SK-N-SH treated with all-trans-retinoic acid at 6 μM for 48 hours (cell line): ENCODE measurements at regions not wholly inside any gene's neighbourhood (a gene's known extent, or its start where the extent isn't known, plus 50 kb on each side); places are given as distances from the start of the nearest gene placed in this dataset.

Source experiments
- ATAC-seq: fragments of 200-7000 bp; cut with Tn5 transposase; 3 replicates; pipeline ENCODE4 v1.9.1; 2020; ENCODE audit warnings: mild to moderate bottlenecking, moderate library complexity
- ARNTL ChIP-seq: fragments of 450-650 bp; formaldehyde crosslinking; IDR thresholded peaks from 2 replicates; pipeline ENCODE4 v1.5.0; 2020; ENCODE audit warnings: low read depth, mild to moderate bottlenecking, moderate library complexity, borderline replicate concordance
- BACH2 ChIP-seq: fragments of 250-450 bp; sonication (Bioruptor Pico); IDR thresholded peaks from 2 replicates; pipeline ENCODE4 v1.9.0; 2021; ENCODE audit warnings: mild to moderate bottlenecking, borderline replicate concordance
- CREB5 ChIP-seq: fragments of 250-450 bp; sonication (Bioruptor Pico); IDR thresholded peaks from 2 replicates; pipeline ENCODE4 v1.5.1; 2020; ENCODE audit warnings: low read depth, mild to moderate bottlenecking, moderate library complexity
- CSDC2 ChIP-seq: fragments of 250-450 bp; sonication (Bioruptor Pico); IDR thresholded peaks from 2 replicates; pipeline ENCODE4 v1.5.0; 2020; ENCODE audit warnings: mild to moderate bottlenecking, moderate library complexity
- CSRNP3 ChIP-seq: fragments of 250-450 bp; sonication (Bioruptor Pico); IDR thresholded peaks from 2 replicates; pipeline ENCODE4 v1.5.1; 2021; ENCODE audit warnings: mild to moderate bottlenecking, moderate library complexity
- ESRRG ChIP-seq: fragments of 250-450 bp; sonication (Bioruptor Pico); IDR thresholded peaks from 2 replicates; pipeline ENCODE4 v1.6.1; 2021; ENCODE audit warnings: mild to moderate bottlenecking
- GLIS3 ChIP-seq: fragments of 250-450 bp; sonication (Bioruptor Pico); IDR thresholded peaks from 2 replicates; pipeline ENCODE4 v1.5.0; 2020; ENCODE audit warnings: mild to moderate bottlenecking, moderate library complexity
- ISL1 ChIP-seq: fragments of 250-450 bp; sonication (Bioruptor Pico); IDR thresholded peaks from 2 replicates; pipeline ENCODE4 v2.1.2; 2022; ENCODE audit warnings: mild to moderate bottlenecking, moderate library complexity
- OSR1 ChIP-seq: fragments of 250-450 bp; sonication (Bioruptor Pico); IDR thresholded peaks from 2 replicates; pipeline ENCODE4 v1.8.0; 2022; ENCODE audit warnings: moderate library complexity, mild to moderate bottlenecking, inconsistent platforms
- PPARA ChIP-seq: fragments of 250-450 bp; sonication (Bioruptor Pico); IDR thresholded peaks from 2 replicates; pipeline ENCODE4 v1.5.0; 2020; ENCODE audit warnings: mild to moderate bottlenecking, borderline replicate concordance
- RARB ChIP-seq: fragments of 250-450 bp; sonication (Bioruptor Pico); IDR thresholded peaks from 2 replicates; pipeline ENCODE4 v1.8.0; 2021; ENCODE audit warnings: mild to moderate bottlenecking, moderate library complexity
- SNAI2 ChIP-seq: fragments of 250-450 bp; sonication (Bioruptor Pico); IDR thresholded peaks from 2 replicates; pipeline ENCODE4 v1.5.0; 2020; ENCODE audit warnings: mild to moderate bottlenecking, moderate library complexity
- TCF4 ChIP-seq: fragments of 250-450 bp; sonication (Bioruptor Pico); IDR thresholded peaks from 2 replicates; pipeline ENCODE4 v1.8.0; 2021; ENCODE audit warnings: mild to moderate bottlenecking, moderate library complexity, borderline replicate concordance
- TOX ChIP-seq: fragments of 250-450 bp; sonication (Bioruptor Pico); IDR thresholded peaks from 2 replicates; pipeline ENCODE4 v1.8.0; 2021; ENCODE audit warnings: mild to moderate bottlenecking, moderate library complexity, borderline replicate concordance
- ZC3H10 ChIP-seq: fragments of 250-450 bp; sonication (Bioruptor Pico); IDR thresholded peaks from 2 replicates; pipeline ENCODE4 v1.5.1; 2021; ENCODE audit warnings: mild to moderate bottlenecking, moderate library complexity
- ZFP3 ChIP-seq: fragments of 250-450 bp; sonication (Bioruptor Pico); IDR thresholded peaks from 2 replicates; pipeline ENCODE4 v1.5.0; 2020; ENCODE audit warnings: mild to moderate bottlenecking, moderate library complexity
- ZFP30 ChIP-seq: fragments of 450-650 bp; formaldehyde crosslinking; IDR thresholded peaks from 2 replicates; pipeline ENCODE4 v1.5.0; 2022; ENCODE audit warnings: mild to moderate bottlenecking, moderate library complexity
- ZNF565 ChIP-seq: fragments of 450-650 bp; formaldehyde crosslinking; conservative IDR thresholded peaks from 2 replicates; pipeline ENCODE4 v1.5.0; 2020; ENCODE audit warnings: low read depth, mild to moderate bottlenecking, moderate library complexity
- ZNF70 ChIP-seq: fragments of 450-650 bp; formaldehyde crosslinking; IDR thresholded peaks from 2 replicates; pipeline ENCODE4 v1.5.0; 2020; ENCODE audit warnings: mild to moderate bottlenecking, moderate library complexity
- ZNF8 ChIP-seq: fragments of 450-650 bp; formaldehyde crosslinking; IDR thresholded peaks from 2 replicates; pipeline ENCODE4 v1.5.0; 2020; ENCODE audit warnings: mild to moderate bottlenecking, moderate library complexity
- TF ChIP-seq, protein P1 (sequence below): fragments of 250-450 bp; sonication (Bioruptor Pico); IDR thresholded peaks from 2 replicates; pipeline ENCODE4 v1.8.0; 2021; ENCODE audit warnings: low read depth, mild to moderate bottlenecking, moderate library complexity, borderline replicate concordance
- TF ChIP-seq, protein P2 (sequence below): fragments of 250-450 bp; sonication (Bioruptor Pico); IDR thresholded peaks from 2 replicates; pipeline ENCODE4 v1.5.0; 2020; ENCODE audit warnings: mild to moderate bottlenecking, moderate library complexity
- TF ChIP-seq, protein P3 (sequence below): fragments of 250-450 bp; sonication (Bioruptor Pico); IDR thresholded peaks from 2 replicates; pipeline ENCODE4 v1.8.0; 2020; ENCODE audit warnings: mild to moderate bottlenecking, moderate library complexity, borderline replicate concordance

- TF ChIP-seq ZC3H10 (CRISPR knock-in tag): no peak
- TF ChIP-seq TOX: no peak
- TF ChIP-seq GLIS3: no peak
- no peak for TF ChIP-seq BACH2 (CRISPR knock-in tag)
- no peak for TF ChIP-seq ZFP30 (CRISPR knock-in tag)
- TF ChIP-seq, protein P1, sequence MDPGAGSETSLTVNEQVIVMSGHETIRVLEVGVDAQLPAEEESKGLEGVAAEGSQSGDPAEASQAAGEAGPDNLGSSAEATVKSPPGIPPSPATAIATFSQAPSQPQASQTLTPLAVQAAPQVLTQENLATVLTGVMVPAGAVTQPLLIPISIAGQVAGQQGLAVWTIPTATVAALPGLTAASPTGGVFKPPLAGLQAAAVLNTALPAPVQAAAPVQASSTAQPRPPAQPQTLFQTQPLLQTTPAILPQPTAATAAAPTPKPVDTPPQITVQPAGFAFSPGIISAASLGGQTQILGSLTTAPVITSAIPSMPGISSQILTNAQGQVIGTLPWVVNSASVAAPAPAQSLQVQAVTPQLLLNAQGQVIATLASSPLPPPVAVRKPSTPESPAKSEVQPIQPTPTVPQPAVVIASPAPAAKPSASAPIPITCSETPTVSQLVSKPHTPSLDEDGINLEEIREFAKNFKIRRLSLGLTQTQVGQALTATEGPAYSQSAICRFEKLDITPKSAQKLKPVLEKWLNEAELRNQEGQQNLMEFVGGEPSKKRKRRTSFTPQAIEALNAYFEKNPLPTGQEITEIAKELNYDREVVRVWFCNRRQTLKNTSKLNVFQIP (CRISPR knock-in tag): no peak
- no peak for TF ChIP-seq ZFP3
- TF ChIP-seq CSRNP3 (CRISPR knock-in tag): no peak
- TF ChIP-seq ZNF565: no peak
- TF ChIP-seq SNAI2 (CRISPR knock-in tag): no peak
- no peak for TF ChIP-seq ZNF8
- no peak for TF ChIP-seq OSR1 (CRISPR knock-in tag)
- no peak for TF ChIP-seq PPARA (CRISPR knock-in tag)
- TF ChIP-seq ISL1 (CRISPR knock-in tag): no peak
- TF ChIP-seq ARNTL (CRISPR knock-in tag): no peak
- TF ChIP-seq CREB5 (CRISPR knock-in tag): no peak
- no peak for TF ChIP-seq TCF4 (CRISPR knock-in tag)
- no peak for TF ChIP-seq RARB (CRISPR knock-in tag)
- TF ChIP-seq CSDC2: no peak
- no peak for ATAC-seq
Observed at GRCh38 chr2:126385983-126386382, 270.0 kb upstream of the GYPC start.

- TF ChIP-seq SNAI2 (CRISPR knock-in tag): no peak
- no peak for TF ChIP-seq OSR1 (CRISPR knock-in tag)
- TF ChIP-seq ZNF8: no peak
- TF ChIP-seq, protein P2, sequence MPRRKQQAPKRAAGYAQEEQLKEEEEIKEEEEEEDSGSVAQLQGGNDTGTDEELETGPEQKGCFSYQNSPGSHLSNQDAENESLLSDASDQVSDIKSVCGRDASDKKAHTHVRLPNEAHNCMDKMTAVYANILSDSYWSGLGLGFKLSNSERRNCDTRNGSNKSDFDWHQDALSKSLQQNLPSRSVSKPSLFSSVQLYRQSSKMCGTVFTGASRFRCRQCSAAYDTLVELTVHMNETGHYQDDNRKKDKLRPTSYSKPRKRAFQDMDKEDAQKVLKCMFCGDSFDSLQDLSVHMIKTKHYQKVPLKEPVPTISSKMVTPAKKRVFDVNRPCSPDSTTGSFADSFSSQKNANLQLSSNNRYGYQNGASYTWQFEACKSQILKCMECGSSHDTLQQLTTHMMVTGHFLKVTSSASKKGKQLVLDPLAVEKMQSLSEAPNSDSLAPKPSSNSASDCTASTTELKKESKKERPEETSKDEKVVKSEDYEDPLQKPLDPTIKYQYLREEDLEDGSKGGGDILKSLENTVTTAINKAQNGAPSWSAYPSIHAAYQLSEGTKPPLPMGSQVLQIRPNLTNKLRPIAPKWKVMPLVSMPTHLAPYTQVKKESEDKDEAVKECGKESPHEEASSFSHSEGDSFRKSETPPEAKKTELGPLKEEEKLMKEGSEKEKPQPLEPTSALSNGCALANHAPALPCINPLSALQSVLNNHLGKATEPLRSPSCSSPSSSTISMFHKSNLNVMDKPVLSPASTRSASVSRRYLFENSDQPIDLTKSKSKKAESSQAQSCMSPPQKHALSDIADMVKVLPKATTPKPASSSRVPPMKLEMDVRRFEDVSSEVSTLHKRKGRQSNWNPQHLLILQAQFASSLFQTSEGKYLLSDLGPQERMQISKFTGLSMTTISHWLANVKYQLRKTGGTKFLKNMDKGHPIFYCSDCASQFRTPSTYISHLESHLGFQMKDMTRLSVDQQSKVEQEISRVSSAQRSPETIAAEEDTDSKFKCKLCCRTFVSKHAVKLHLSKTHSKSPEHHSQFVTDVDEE: no peak
- TF ChIP-seq GLIS3: no peak
- no peak for TF ChIP-seq ZFP30 (CRISPR knock-in tag)
- ATAC-seq: no peak
Observed at GRCh38 chr2:126389446-126389845, 266.5 kb upstream of the GYPC start.

DNA sequence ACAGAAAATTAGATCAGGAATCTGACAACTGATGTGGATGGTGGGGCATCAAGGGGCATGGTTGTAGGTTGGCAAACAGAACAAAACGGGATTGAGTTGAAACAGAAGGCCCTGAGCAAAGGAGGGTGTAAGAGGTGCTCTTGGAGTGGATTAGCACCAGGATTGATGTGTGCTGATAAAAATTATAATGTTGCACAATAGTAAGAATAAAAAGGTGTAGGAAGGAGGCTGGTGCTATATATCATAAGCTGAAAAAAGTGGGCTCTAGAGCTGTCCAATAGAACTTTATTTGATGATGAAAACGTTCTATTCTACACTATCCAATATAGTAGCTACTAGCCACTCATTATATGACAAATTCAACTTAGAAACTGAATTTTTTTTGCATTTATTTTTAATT is 263.1 kb upstream of the GYPC start:
- ATAC-seq: no peak
- no peak for TF ChIP-seq OSR1 (CRISPR knock-in tag)
- no peak for TF ChIP-seq ARNTL (CRISPR knock-in tag)
- no peak for TF ChIP-seq CREB5 (CRISPR knock-in tag)
- no peak for TF ChIP-seq ESRRG (CRISPR knock-in tag)
- no peak for TF ChIP-seq ZFP3
- TF ChIP-seq ZC3H10 (CRISPR knock-in tag): no peak
- no peak for TF ChIP-seq GLIS3
- TF ChIP-seq CSDC2: no peak
- no peak for TF ChIP-seq RARB (CRISPR knock-in tag)
- no peak for TF ChIP-seq TCF4 (CRISPR knock-in tag)
- TF ChIP-seq, protein P2: no peak
- TF ChIP-seq ISL1 (CRISPR knock-in tag): no peak
- no peak for TF ChIP-seq ZNF70 (CRISPR knock-in tag)
- TF ChIP-seq, protein P3, sequence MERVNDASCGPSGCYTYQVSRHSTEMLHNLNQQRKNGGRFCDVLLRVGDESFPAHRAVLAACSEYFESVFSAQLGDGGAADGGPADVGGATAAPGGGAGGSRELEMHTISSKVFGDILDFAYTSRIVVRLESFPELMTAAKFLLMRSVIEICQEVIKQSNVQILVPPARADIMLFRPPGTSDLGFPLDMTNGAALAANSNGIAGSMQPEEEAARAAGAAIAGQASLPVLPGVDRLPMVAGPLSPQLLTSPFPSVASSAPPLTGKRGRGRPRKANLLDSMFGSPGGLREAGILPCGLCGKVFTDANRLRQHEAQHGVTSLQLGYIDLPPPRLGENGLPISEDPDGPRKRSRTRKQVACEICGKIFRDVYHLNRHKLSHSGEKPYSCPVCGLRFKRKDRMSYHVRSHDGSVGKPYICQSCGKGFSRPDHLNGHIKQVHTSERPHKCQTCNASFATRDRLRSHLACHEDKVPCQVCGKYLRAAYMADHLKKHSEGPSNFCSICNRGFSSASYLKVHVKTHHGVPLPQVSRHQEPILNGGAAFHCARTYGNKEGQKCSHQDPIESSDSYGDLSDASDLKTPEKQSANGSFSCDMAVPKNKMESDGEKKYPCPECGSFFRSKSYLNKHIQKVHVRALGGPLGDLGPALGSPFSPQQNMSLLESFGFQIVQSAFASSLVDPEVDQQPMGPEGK (CRISPR knock-in tag): no peak
